Activated naive CD8-positive, alpha-beta T cell treated with anti-CD3 and anti-CD28 coated beads, Interleukin-2, amount 10 ng/mL, durations not matched to agents 7 days and 5 days (primary cell): ENCODE measurements at regions not wholly inside any gene's neighbourhood (a gene's known extent, or its start where the extent isn't known, plus 50 kb on each side); places are given as distances from the start of the nearest gene placed in this dataset.

Source experiments
- ATAC-seq: fragments of 150-1000 bp; cut with Tn5 transposase; one replicate; pipeline ENCODE4 v1.10.0; 2021; ENCODE audit warnings: low read depth, moderate library complexity
- POLR2A ChIA-PET: fragments of 350-600 bp; sonication (Branson Sonifier 250); formaldehyde crosslinking; loops from one replicate; lab custom pipeline; 2021; ENCODE audit warnings: antibody characterized with exemption; lab: Charles Lee
- DNase-seq: peaks from one replicate; pipeline ENCODE4 v3.0.0; 2021
- H3K27ac Mint-ChIP-seq: one replicate; pipeline ENCODE4 v1.8.0; 2022; ENCODE audit warnings: mild to moderate bottlenecking, mixed read lengths
- H3K27me3 Mint-ChIP-seq: one replicate; pipeline ENCODE4 v1.8.0; 2022; ENCODE audit warnings: mild to moderate bottlenecking, moderate library complexity, mixed read lengths
- H3K36me3 Mint-ChIP-seq: one replicate; pipeline ENCODE4 v1.8.0; 2021; ENCODE audit warnings: mild to moderate bottlenecking, mixed read lengths
- H3K4me1 Mint-ChIP-seq: one replicate; pipeline ENCODE4 v1.8.0; 2021; ENCODE audit warnings: mixed read lengths
- H3K4me3 Mint-ChIP-seq: one replicate; pipeline ENCODE4 v1.8.0; 2022; ENCODE audit warnings: mild to moderate bottlenecking, moderate library complexity, mixed read lengths
- H3K9me3 Mint-ChIP-seq: one replicate; pipeline ENCODE4 v1.8.0; 2021; ENCODE audit warnings: mixed read lengths

GRCh38 chr1:194105381-194105780 lies 919.0 kb upstream of the B3GALT2 start:
- no peak overlapping the region for H3K27ac Mint-ChIP-seq
- H3K9me3 Mint-ChIP-seq: peaks cover 3% of the 10 kb centered on the region
- no peaks in the 10 kb centered on the region for H3K27me3 Mint-ChIP-seq
- ATAC-seq (no peak), DNase-seq (no peak)
- H3K4me1 Mint-ChIP-seq: no peaks in the 10 kb centered on the region
- no peaks in the 10 kb centered on the region for H3K36me3 Mint-ChIP-seq
- H3K4me3 Mint-ChIP-seq: no peak overlapping the region
- POLR2A ChIA-PET: no interaction called here

- H3K27me3 Mint-ChIP-seq: no peaks in the 10 kb centered on the region
- no peak overlapping the region for H3K27ac Mint-ChIP-seq
- no peak overlapping the region for H3K4me3 Mint-ChIP-seq
- POLR2A ChIA-PET: no interaction called here
- H3K4me1 Mint-ChIP-seq: no peaks in the 10 kb centered on the region
- peaks cover 3% of the 10 kb centered on the region for H3K9me3 Mint-ChIP-seq
- DNase-seq (no peak), ATAC-seq (no peak)
- no peaks in the 10 kb centered on the region for H3K36me3 Mint-ChIP-seq
These were observed 917.9 kb upstream of the B3GALT2 start for GRCh38 chr1:194104247-194104844.

- no peak overlapping the region for H3K27ac Mint-ChIP-seq
- POLR2A ChIA-PET: no interaction called here
- peaks cover 3% of the 10 kb centered on the region for H3K9me3 Mint-ChIP-seq
- H3K36me3 Mint-ChIP-seq: no peaks in the 10 kb centered on the region
- ATAC-seq: no peak
- DNase-seq: no peak
- H3K27me3 Mint-ChIP-seq: no peaks in the 10 kb centered on the region
- H3K4me3 Mint-ChIP-seq: no peak overlapping the region
- no peaks in the 10 kb centered on the region for H3K4me1 Mint-ChIP-seq
These were observed 917.3 kb upstream of the B3GALT2 start for GRCh38 chr1:194103516-194104246.

- POLR2A ChIA-PET: no interaction called here
These were observed 916.7 kb upstream of the B3GALT2 start for GRCh38 chr1:194103101-194103500.

GRCh38 chr1:194102607-194103006 lies 916.2 kb upstream of the B3GALT2 start:
- POLR2A ChIA-PET: no interaction called here

More at GRCh38 chr1:194103101-194103500, 916.7 kb upstream of the B3GALT2 start:
- Mint-ChIP-seq H3K27ac (no peak overlapping the region), H3K36me3 (no peaks in the 10 kb centered on the region), H3K9me3 (peaks cover 3% of the 10 kb centered on the region), H3K4me3 (no peak overlapping the region), H3K4me1 (no peaks in the 10 kb centered on the region), H3K27me3 (no peaks in the 10 kb centered on the region)
- no peak for DNase-seq
- no peak for ATAC-seq

GRCh38 chr1:194084755-194085154 lies 898.3 kb upstream of the B3GALT2 start:
- H3K36me3 Mint-ChIP-seq: no peaks in the 10 kb centered on the region

More at GRCh38 chr1:194102607-194103006, 916.2 kb upstream of the B3GALT2 start:
- Mint-ChIP-seq H3K36me3 (no peaks in the 10 kb centered on the region), H3K9me3 (peaks cover 3% of the 10 kb centered on the region), H3K4me1 (no peaks in the 10 kb centered on the region), H3K27ac (no peak overlapping the region), H3K4me3 (no peak overlapping the region), H3K27me3 (no peaks in the 10 kb centered on the region)
- ATAC-seq (no peak), DNase-seq (no peak)

GRCh38 chr1:194081444-194081843 lies 895.0 kb upstream of the B3GALT2 start:
- H3K4me1 Mint-ChIP-seq: no peaks in the 10 kb centered on the region
- ATAC-seq: no peak
- peaks cover 5% of the 10 kb centered on the region for H3K9me3 Mint-ChIP-seq
- POLR2A ChIA-PET: no interaction called here
- no peaks in the 10 kb centered on the region for H3K27me3 Mint-ChIP-seq
- H3K4me3 Mint-ChIP-seq: no peak overlapping the region
- no peak overlapping the region for H3K27ac Mint-ChIP-seq
- no peak for DNase-seq
- no peaks in the 10 kb centered on the region for H3K36me3 Mint-ChIP-seq

More at GRCh38 chr1:194084755-194085154, 898.3 kb upstream of the B3GALT2 start:
- Mint-ChIP-seq H3K4me1 (peaks cover 2% of the 10 kb centered on the region), H3K27ac (no peak overlapping the region), H3K4me3 (no peak overlapping the region), H3K9me3 (peaks cover 1% of the 10 kb centered on the region), H3K27me3 (no peaks in the 10 kb centered on the region)
- no peak for ATAC-seq
- DNase-seq: no peak
- POLR2A ChIA-PET: no interaction called here

GRCh38 chr1:194080826-194081225 lies 894.4 kb upstream of the B3GALT2 start:
- H3K36me3 Mint-ChIP-seq: no peaks in the 10 kb centered on the region
- H3K27ac Mint-ChIP-seq: no peak overlapping the region
- DNase-seq (no peak), ATAC-seq (no peak)
- no peaks in the 10 kb centered on the region for H3K4me1 Mint-ChIP-seq
- POLR2A ChIA-PET: no interaction called here
- H3K27me3 Mint-ChIP-seq: no peaks in the 10 kb centered on the region
- H3K4me3 Mint-ChIP-seq: no peak overlapping the region
- H3K9me3 Mint-ChIP-seq: peaks cover 5% of the 10 kb centered on the region

- POLR2A ChIA-PET: no interaction called here
- ATAC-seq: no peak
- peaks cover 5% of the 10 kb centered on the region for H3K9me3 Mint-ChIP-seq
These were observed 892.4 kb upstream of the B3GALT2 start for GRCh38 chr1:194078765-194079164.

GRCh38 chr1:194076646-194077045 lies 890.2 kb upstream of the B3GALT2 start:
- POLR2A ChIA-PET: no interaction called here

More at GRCh38 chr1:194078765-194079164, 892.4 kb upstream of the B3GALT2 start:
- no peak for DNase-seq
- Mint-ChIP-seq H3K27ac (peak overlapping the region; percentile 4), H3K27me3 (no peaks in the 10 kb centered on the region), H3K4me1 (no peaks in the 10 kb centered on the region), H3K4me3 (no peak overlapping the region), H3K36me3 (no peaks in the 10 kb centered on the region)

GRCh38 chr1:194073833-194074232 lies 887.4 kb upstream of the B3GALT2 start:
- H3K9me3 Mint-ChIP-seq: peaks cover 6% of the 10 kb centered on the region

More at GRCh38 chr1:194076646-194077045, 890.2 kb upstream of the B3GALT2 start:
- DNase-seq (no peak), ATAC-seq (no peak)
- Mint-ChIP-seq H3K27ac (no peak overlapping the region), H3K4me1 (no peaks in the 10 kb centered on the region), H3K36me3 (no peaks in the 10 kb centered on the region), H3K4me3 (no peak overlapping the region), H3K9me3 (peaks cover 4% of the 10 kb centered on the region), H3K27me3 (no peaks in the 10 kb centered on the region)

GRCh38 chr1:194071205-194071604 lies 884.8 kb upstream of the B3GALT2 start:
- no peak for ATAC-seq
- H3K27ac Mint-ChIP-seq: no peak overlapping the region
- H3K4me1 Mint-ChIP-seq: no peaks in the 10 kb centered on the region
- DNase-seq: no peak
- H3K4me3 Mint-ChIP-seq: no peak overlapping the region
- POLR2A ChIA-PET: no interaction called here
- H3K27me3 Mint-ChIP-seq: no peaks in the 10 kb centered on the region
- H3K9me3 Mint-ChIP-seq: peaks cover 8% of the 10 kb centered on the region
- H3K36me3 Mint-ChIP-seq: no peaks in the 10 kb centered on the region

More at GRCh38 chr1:194073833-194074232, 887.4 kb upstream of the B3GALT2 start:
- Mint-ChIP-seq H3K4me3 (no peak overlapping the region), H3K27ac (no peak overlapping the region), H3K27me3 (no peaks in the 10 kb centered on the region), H3K36me3 (no peaks in the 10 kb centered on the region), H3K4me1 (no peaks in the 10 kb centered on the region)
- POLR2A ChIA-PET: no interaction called here
- ATAC-seq (no peak), DNase-seq (no peak)

GRCh38 chr1:194069831-194070218 lies 883.4 kb upstream of the B3GALT2 start:
- no peak for ATAC-seq
- DNase-seq: no peak
- no peaks in the 10 kb centered on the region for H3K27me3 Mint-ChIP-seq
- peaks cover 8% of the 10 kb centered on the region for H3K9me3 Mint-ChIP-seq
- H3K27ac Mint-ChIP-seq: no peak overlapping the region
- H3K4me1 Mint-ChIP-seq: no peaks in the 10 kb centered on the region
- no peaks in the 10 kb centered on the region for H3K36me3 Mint-ChIP-seq
- H3K4me3 Mint-ChIP-seq: no peak overlapping the region
- POLR2A ChIA-PET: no interaction called here
